ENCODE measurements at regions not wholly inside any gene's neighbourhood (a gene's known extent, or its start where the extent isn't known, plus 50 kb on each side); places are given as distances from the start of the nearest gene placed in this dataset.

DNA sequence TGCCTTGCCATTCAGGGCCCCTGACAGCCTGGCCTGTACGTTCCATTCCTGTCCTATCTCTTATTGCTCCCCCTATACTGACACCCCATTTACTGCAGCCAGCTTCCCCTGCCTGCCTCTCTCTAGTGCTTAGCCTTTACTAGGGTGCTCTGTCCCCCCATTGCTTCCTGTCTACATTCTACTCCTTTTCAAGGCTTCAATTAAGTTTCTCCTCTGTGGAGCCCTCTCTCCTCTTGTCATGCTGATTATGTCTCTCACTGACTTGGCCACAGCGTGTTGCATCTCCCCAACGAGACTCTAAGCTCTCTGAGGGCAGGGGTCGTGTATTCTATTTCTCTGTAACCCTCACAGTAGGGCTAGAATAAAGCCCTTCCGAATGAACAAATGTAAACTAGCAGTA is 185.2 kb downstream of the RPLP1 start:
- TF ChIP-seq, protein P1, sequence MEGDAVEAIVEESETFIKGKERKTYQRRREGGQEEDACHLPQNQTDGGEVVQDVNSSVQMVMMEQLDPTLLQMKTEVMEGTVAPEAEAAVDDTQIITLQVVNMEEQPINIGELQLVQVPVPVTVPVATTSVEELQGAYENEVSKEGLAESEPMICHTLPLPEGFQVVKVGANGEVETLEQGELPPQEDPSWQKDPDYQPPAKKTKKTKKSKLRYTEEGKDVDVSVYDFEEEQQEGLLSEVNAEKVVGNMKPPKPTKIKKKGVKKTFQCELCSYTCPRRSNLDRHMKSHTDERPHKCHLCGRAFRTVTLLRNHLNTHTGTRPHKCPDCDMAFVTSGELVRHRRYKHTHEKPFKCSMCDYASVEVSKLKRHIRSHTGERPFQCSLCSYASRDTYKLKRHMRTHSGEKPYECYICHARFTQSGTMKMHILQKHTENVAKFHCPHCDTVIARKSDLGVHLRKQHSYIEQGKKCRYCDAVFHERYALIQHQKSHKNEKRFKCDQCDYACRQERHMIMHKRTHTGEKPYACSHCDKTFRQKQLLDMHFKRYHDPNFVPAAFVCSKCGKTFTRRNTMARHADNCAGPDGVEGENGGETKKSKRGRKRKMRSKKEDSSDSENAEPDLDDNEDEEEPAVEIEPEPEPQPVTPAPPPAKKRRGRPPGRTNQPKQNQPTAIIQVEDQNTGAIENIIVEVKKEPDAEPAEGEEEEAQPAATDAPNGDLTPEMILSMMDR (IDR thresholded peaks at IDR 0.05): no peak
- no peak for TF ChIP-seq POLR2A (IDR thresholded peaks at IDR 0.05)
